HCT116 (cell line): ENCODE measurements at regions not wholly inside any gene's neighbourhood (a gene's known extent, or its start where the extent isn't known, plus 50 kb on each side); places are given as distances from the start of the nearest gene placed in this dataset.

ENCODE experiments used
- ATAC-seq: fragments of 200-7000 bp; cut with Tn5 transposase; 2 replicates; pipeline ENCODE4 v1.9.1; 2020; ENCODE audit warnings: mild to moderate bottlenecking, moderate library complexity
- BruUV-seq: library from RNA; stranded (reverse); fragments of 400-500 nt; replicated peaks from 2 replicates; lab custom pipeline; 2021; lab: Mats Ljungman, UMichigan
- CTCF ChIA-PET: fragments of 300-600 bp; sonication (Branson Sonifier 250); formaldehyde crosslinking; loops from one replicate; lab custom pipeline; 2021; ENCODE audit warnings: antibody characterized with exemption; lab: Charles Lee
- POLR2A ChIA-PET: fragments of 300-600, 350-600 bp; sonication (Branson Sonifier 250); formaldehyde crosslinking; loops from one replicate; lab custom pipeline; 2021; ENCODE audit warnings: antibody characterized with exemption; lab: Charles Lee
- RAD21 ChIA-PET, 2 experiments: fragments of 300-600 bp; sonication (Branson Sonifier 250); formaldehyde crosslinking; loops; one replicate each; lab custom pipeline; 2023; ENCODE audit warnings: low total read pairs in 2 of 2; ENCODE audit not compliant: uncharacterized antibody in 2 of 2, unreplicated experiment in 2 of 2, low non-redundant PET in 1 of 2; lab: Charles Lee
- DNase-seq: peaks from one replicate; pipeline ENCODE4 v3.0.0-alpha.2; 2010; ENCODE audit warnings: low read depth, low spot score
- H2AFZ ChIP-seq: fragments of 200-600 bp; shearing (Covaris generic), sonication (generic); 2 replicates; pipeline ENCODE4 v1.6.1; 2017; ENCODE audit warnings: low read depth, mixed run types, mixed read lengths, antibody characterized with exemption, low read length; ENCODE audit not compliant: poor library complexity, severe bottlenecking
- H3K27ac ChIP-seq: 2 replicates; pipeline ENCODE4 v1.5.1; 2012; ENCODE audit warnings: low read depth, low read length
- H3K27me3 ChIP-seq: fragments of 200-600 bp; sonication (generic); 2 replicates; pipeline ENCODE4 v1.6.1; 2016; ENCODE audit warnings: mixed run types, low read length, mixed read lengths; ENCODE audit not compliant: insufficient read depth
- H3K36me3 ChIP-seq, 2 experiments: fragments of 200-500 bp in 1 of 2; fragments of 200-600 bp in 1 of 2; sonication (Bioruptor generic) in 1 of 2; sonication (generic) in 1 of 2; 2 replicates each; pipeline versions ENCODE4 v1.5.1 to v1.6.1; 2014 to 2016; ENCODE audit warnings: low read length in 2 of 2, inconsistent platforms in 1 of 2, mixed read lengths in 1 of 2, mixed run types in 1 of 2; ENCODE audit not compliant: insufficient read depth in 2 of 2, control insufficient read depth in 1 of 2
- H3K4me1 ChIP-seq, 2 experiments: fragments of 200-600 bp in 1 of 2; sonication (generic) in 1 of 2; 2 replicates each; pipeline versions ENCODE4 v1.5.1 to v1.6.1; 2012 to 2017; ENCODE audit warnings: low read length in 2 of 2, inconsistent platforms in 1 of 2, mild to moderate bottlenecking in 1 of 2, mixed read lengths in 1 of 2, mixed run types in 1 of 2, moderate library complexity in 1 of 2; ENCODE audit not compliant: insufficient read depth in 2 of 2, control insufficient read depth in 1 of 2
- H3K4me2 ChIP-seq: fragments of 200-600 bp; sonication (generic); 2 replicates; pipeline ENCODE4 v1.6.1; 2017; ENCODE audit warnings: mixed run types, low read length, mixed read lengths
- H3K4me3 ChIP-seq, 2 experiments: fragments of 200-600 bp in 1 of 2; sonication (generic) in 1 of 2; replicated peaks in 1 of 2; 2 replicates each; pipeline ENCODE4 v1.5.1; 2011 to 2016; ENCODE audit warnings: low read length in 2 of 2, control low read depth in 1 of 2, low read depth in 1 of 2, mild to moderate bottlenecking in 1 of 2, mixed read lengths in 1 of 2, mixed run types in 1 of 2
- H3K79me2 ChIP-seq: fragments of 200-600 bp; sonication (generic); 2 replicates; pipeline ENCODE4 v1.6.1; 2017; ENCODE audit warnings: mild to moderate bottlenecking, mixed run types, low read length, moderate library complexity, mixed read lengths; ENCODE audit not compliant: insufficient read depth
- H3K9ac ChIP-seq: fragments of 200-600 bp; sonication (generic); 2 replicates; pipeline ENCODE4 v1.6.1; 2016; ENCODE audit warnings: low read length, mixed read lengths
- H3K9me2 ChIP-seq: fragments of 200-600 bp; sonication (generic), shearing (Covaris generic); 2 replicates; pipeline ENCODE4 v1.6.1; 2017; ENCODE audit warnings: mixed run types, mild to moderate bottlenecking, moderate library complexity; ENCODE audit not compliant: insufficient read depth
- H3K9me3 ChIP-seq, 2 experiments: fragments of 200-500 bp in 1 of 2; fragments of 200-600 bp in 1 of 2; sonication (Bioruptor generic) in 1 of 2; sonication (generic) in 1 of 2; 2 replicates each; pipeline ENCODE4 v1.6.1; 2014 to 2017; ENCODE audit warnings: low read length in 2 of 2, mixed read lengths in 2 of 2, inconsistent platforms in 1 of 2, low read depth in 1 of 2, mild to moderate bottlenecking in 1 of 2, mixed run types in 1 of 2, moderate library complexity in 1 of 2; ENCODE audit not compliant: control insufficient read depth in 1 of 2, insufficient read depth in 1 of 2
- H4K20me1 ChIP-seq: fragments of 200-600 bp; sonication (generic), shearing (Covaris generic); 2 replicates; pipeline ENCODE4 v1.6.1; 2017; ENCODE audit warnings: mixed run types, mild to moderate bottlenecking, moderate library complexity; ENCODE audit not compliant: insufficient read depth
- EGR1 ChIP-seq: IDR thresholded peaks from 2 replicates; pipeline ENCODE4 v1.6.1; 2012; ENCODE audit warnings: low read depth
- EZH2phosphoT487 ChIP-seq: fragments of 200-600 bp; IDR thresholded peaks from 2 replicates; pipeline ENCODE4 v1.6.1; 2018; ENCODE audit warnings: antibody characterized with exemption, borderline replicate concordance
- MAX ChIP-seq: IDR thresholded peaks from 2 replicates; pipeline ENCODE4 v1.6.1; 2012
- POLR2AphosphoS5 ChIP-seq: IDR thresholded peaks from 2 replicates; pipeline ENCODE4 v1.6.1; 2011; ENCODE audit warnings: mild to moderate bottlenecking, low read depth, low read length, moderate library complexity
- REST ChIP-seq: IDR thresholded peaks from 2 replicates; pipeline ENCODE4 v1.6.1; 2012; ENCODE audit warnings: low read depth
- SRF ChIP-seq: IDR thresholded peaks from 2 replicates; pipeline ENCODE4 v1.6.1; 2012; ENCODE audit warnings: low read depth
- YY1 ChIP-seq: IDR thresholded peaks from 2 replicates; pipeline ENCODE4 v1.6.1; 2011; ENCODE audit warnings: low read length, low read depth, moderate library complexity, mild to moderate bottlenecking; ENCODE audit not compliant: insufficient replicate concordance; ENCODE audit errors: extremely low read depth
- ZBTB33 ChIP-seq: IDR thresholded peaks from 2 replicates; pipeline ENCODE4 v1.6.1; 2011; ENCODE audit warnings: mild to moderate bottlenecking, low read length, moderate library complexity; ENCODE audit not compliant: insufficient replicate concordance; ENCODE audit errors: extremely low read depth
- intact Hi-C: fragments of 100-400 bp; cut with micrococcal nuclease; formaldehyde crosslinking; loops from 2 replicates; pipeline ENCODE4 v1.10.0; 2022

GRCh38 chr20:25135031-25135430 is 53.1 kb upstream of the VSX1 start:
- no peak for DNase-seq
- H3K9ac ChIP-seq: no peak overlapping the region
- no peaks in the 10 kb centered on the region for H3K9me2 ChIP-seq
- no peaks in the 10 kb centered on the region for H4K20me1 ChIP-seq
- H3K4me3 ChIP-seq: no peak overlapping the region
- no TSS peak for BruUV-seq
- H3K36me3 ChIP-seq: no peaks in the 10 kb centered on the region
- H3K4me2 ChIP-seq: no peak overlapping the region
- intact Hi-C loops: no loop called here
- POLR2A ChIA-PET: no interaction called here
- H3K27me3 ChIP-seq: no peaks in the 10 kb centered on the region
- CTCF ChIA-PET: no interaction called here
- H3K4me1 ChIP-seq: peaks cover 16 to 23% of the 10 kb centered on the region in 2 experiments
- no peaks in the 10 kb centered on the region for H3K9me3 ChIP-seq
- no peak overlapping the region for H3K27ac ChIP-seq
- no peak for ATAC-seq
- no peaks in the 10 kb centered on the region for H3K79me2 ChIP-seq
- TF ChIP-seq SRF (no peak), MAX (no peak), YY1 (no peak), EGR1 (no peak)
- H2AFZ ChIP-seq: no peak overlapping the region
- RAD21 ChIA-PET: no interaction called here

GRCh38 chr20:25136056-25136455 is 54.1 kb upstream of the VSX1 start:
- no peaks in the 10 kb centered on the region; the same call in 1 of the 2 replicates for H3K27me3 ChIP-seq
- no peaks in the 10 kb centered on the region for H3K36me3 ChIP-seq
- no peaks in the 10 kb centered on the region for H4K20me1 ChIP-seq
- H3K27ac ChIP-seq: peak overlapping the region; percentile 52; the same call in 1 of the 2 replicates
- peaks cover 16 to 23% of the 10 kb centered on the region in 2 experiments for H3K4me1 ChIP-seq
- H3K79me2 ChIP-seq: no peaks in the 10 kb centered on the region
- H3K9me2 ChIP-seq: no peaks in the 10 kb centered on the region
- ChIA-PET RAD21 (no interaction called here), POLR2A (no interaction called here), CTCF (no interaction called here)
- ATAC-seq (no peak), DNase-seq (no peak)
- H2AFZ ChIP-seq: no peak overlapping the region
- TF ChIP-seq MAX (no peak), YY1 (no peak), SRF (no peak), REST (no peak), ZBTB33 (no peak), EZH2phosphoT487 (no peak), POLR2AphosphoS5 (no peak)
- no TSS peak for BruUV-seq
- no peak overlapping the region for H3K9ac ChIP-seq
- intact Hi-C loops: no loop called here
- H3K9me3 ChIP-seq: no peaks in the 10 kb centered on the region
- H3K4me2 ChIP-seq: no peak overlapping the region
- no peak overlapping the region for H3K4me3 ChIP-seq
